SK-N-MC (cell line): ENCODE measurements at regions not wholly inside any gene's neighbourhood (a gene's known extent, or its start where the extent isn't known, plus 50 kb on each side); places are given as distances from the start of the nearest gene placed in this dataset.

ENCODE experiments used
- EZH2 ChIP-seq: fragments of 200-600 bp; sonication (generic); IDR thresholded peaks from one replicate; pipeline ENCODE4 v1.6.1; 2017; ENCODE audit warnings: antibody characterized with exemption
- POLR2AphosphoS5 ChIP-seq: IDR thresholded peaks from 2 replicates; pipeline ENCODE4 v1.6.1; 2012; ENCODE audit warnings: mild to moderate bottlenecking, low read depth, low read length, borderline replicate concordance

GRCh38 chr13:72559716-72560115, 167.7 kb downstream of the MZT1 start:
- TF ChIP-seq POLR2AphosphoS5: no peak
- no peak for TF ChIP-seq EZH2
